A673 (cell line): ENCODE measurements at regions not wholly inside any gene's neighbourhood (a gene's known extent, or its start where the extent isn't known, plus 50 kb on each side); places are given as distances from the start of the nearest gene placed in this dataset.

ENCODE experiments used
- EZH2 ChIP-seq: fragments of 200-600 bp; sonication (generic); IDR thresholded peaks from 2 replicates; pipeline ENCODE4 v1.6.1; 2017; ENCODE audit warnings: borderline replicate concordance, low read depth, mild to moderate bottlenecking, mixed read lengths, antibody characterized with exemption, low read length; ENCODE audit not compliant: poor library complexity, severe bottlenecking
- TF ChIP-seq, protein P1 (sequence below): fragments of 300-800, 200-600 bp; sonication (generic); conservative IDR thresholded peaks from 2 replicates; pipeline ENCODE4 v1.5.1; 2017; ENCODE audit warnings: low read depth, mild to moderate bottlenecking, antibody characterized with exemption, low read length, moderate library complexity, mixed read lengths

- TF ChIP-seq, protein P1, sequence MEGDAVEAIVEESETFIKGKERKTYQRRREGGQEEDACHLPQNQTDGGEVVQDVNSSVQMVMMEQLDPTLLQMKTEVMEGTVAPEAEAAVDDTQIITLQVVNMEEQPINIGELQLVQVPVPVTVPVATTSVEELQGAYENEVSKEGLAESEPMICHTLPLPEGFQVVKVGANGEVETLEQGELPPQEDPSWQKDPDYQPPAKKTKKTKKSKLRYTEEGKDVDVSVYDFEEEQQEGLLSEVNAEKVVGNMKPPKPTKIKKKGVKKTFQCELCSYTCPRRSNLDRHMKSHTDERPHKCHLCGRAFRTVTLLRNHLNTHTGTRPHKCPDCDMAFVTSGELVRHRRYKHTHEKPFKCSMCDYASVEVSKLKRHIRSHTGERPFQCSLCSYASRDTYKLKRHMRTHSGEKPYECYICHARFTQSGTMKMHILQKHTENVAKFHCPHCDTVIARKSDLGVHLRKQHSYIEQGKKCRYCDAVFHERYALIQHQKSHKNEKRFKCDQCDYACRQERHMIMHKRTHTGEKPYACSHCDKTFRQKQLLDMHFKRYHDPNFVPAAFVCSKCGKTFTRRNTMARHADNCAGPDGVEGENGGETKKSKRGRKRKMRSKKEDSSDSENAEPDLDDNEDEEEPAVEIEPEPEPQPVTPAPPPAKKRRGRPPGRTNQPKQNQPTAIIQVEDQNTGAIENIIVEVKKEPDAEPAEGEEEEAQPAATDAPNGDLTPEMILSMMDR: peak; percentile 72
- no peak for TF ChIP-seq EZH2
These were observed 126.5 kb downstream of the MRPS30 start for GRCh38 chr5:44935262-44935661.
